ENCODE measurements at regions not wholly inside any gene's neighbourhood (a gene's known extent, or its start where the extent isn't known, plus 50 kb on each side); places are given as distances from the start of the nearest gene placed in this dataset.

GRCh38 chr5:51495672-51496071 lies 112.4 kb downstream of the ISL1 start:
- H3K4me3 Mint-ChIP-seq: no peak overlapping the region
- ATAC-seq (ENCODE audit: low read depth) (no peak), DNase-seq (no peak)
- POLR2A ChIA-PET: no interaction called here
- H3K27ac Mint-ChIP-seq: no peak overlapping the region
- H3K36me3 Mint-ChIP-seq: no peaks in the 10 kb centered on the region
- H3K27me3 Mint-ChIP-seq: no peaks in the 10 kb centered on the region
- no peaks in the 10 kb centered on the region for H3K4me1 Mint-ChIP-seq
- peaks cover 6% of the 10 kb centered on the region for H3K9me3 Mint-ChIP-seq

GRCh38 chr5:51517838-51518237 lies 134.6 kb downstream of the ISL1 start:
- H3K27me3 Mint-ChIP-seq: no peaks in the 10 kb centered on the region
- H3K27ac Mint-ChIP-seq: no peak overlapping the region
- peaks cover 1% of the 10 kb centered on the region for H3K9me3 Mint-ChIP-seq
- H3K36me3 Mint-ChIP-seq: no peaks in the 10 kb centered on the region
- POLR2A ChIA-PET: no interaction called here
- H3K4me3 Mint-ChIP-seq: no peak overlapping the region
- DNase-seq (no peak), ATAC-seq (ENCODE audit: low read depth) (no peak)
- H3K4me1 Mint-ChIP-seq: no peaks in the 10 kb centered on the region

- POLR2A ChIA-PET: no interaction called here
- no peak for ATAC-seq (ENCODE audit: low read depth)
- no peaks in the 10 kb centered on the region for H3K36me3 Mint-ChIP-seq
- no peak overlapping the region for H3K4me3 Mint-ChIP-seq
- H3K9me3 Mint-ChIP-seq: peaks cover 1% of the 10 kb centered on the region
- no peak for DNase-seq
- H3K4me1 Mint-ChIP-seq: no peaks in the 10 kb centered on the region
- H3K27me3 Mint-ChIP-seq: no peaks in the 10 kb centered on the region
- H3K27ac Mint-ChIP-seq: no peak overlapping the region
Observed at GRCh38 chr5:51518607-51519006, 135.4 kb downstream of the ISL1 start.

GRCh38 chr5:51521583-51521982 lies 138.3 kb downstream of the ISL1 start:
- no peaks in the 10 kb centered on the region for H3K9me3 Mint-ChIP-seq
- DNase-seq: no peak
- no peak overlapping the region for H3K27ac Mint-ChIP-seq
- H3K4me3 Mint-ChIP-seq: no peak overlapping the region
- no peak for ATAC-seq (ENCODE audit: low read depth)
- POLR2A ChIA-PET: no interaction called here
- H3K4me1 Mint-ChIP-seq: no peaks in the 10 kb centered on the region
- H3K36me3 Mint-ChIP-seq: no peaks in the 10 kb centered on the region
- H3K27me3 Mint-ChIP-seq: no peaks in the 10 kb centered on the region

- no peak for DNase-seq
- Mint-ChIP-seq H3K9me3 (peaks cover 8% of the 10 kb centered on the region), H3K4me1 (no peaks in the 10 kb centered on the region), H3K27me3 (no peaks in the 10 kb centered on the region), H3K36me3 (no peaks in the 10 kb centered on the region), H3K4me3 (no peak overlapping the region), H3K27ac (no peak overlapping the region)
- no peak for ATAC-seq (ENCODE audit: low read depth)
- POLR2A ChIA-PET: no interaction called here
Observed at GRCh38 chr5:51539232-51539631, 156.0 kb downstream of the ISL1 start.

- H3K27ac Mint-ChIP-seq: no peak overlapping the region
- no peak overlapping the region for H3K4me3 Mint-ChIP-seq
- no peak for DNase-seq
- H3K9me3 Mint-ChIP-seq: no peaks in the 10 kb centered on the region
- POLR2A ChIA-PET: no interaction called here
- H3K27me3 Mint-ChIP-seq: no peaks in the 10 kb centered on the region
- H3K36me3 Mint-ChIP-seq: no peaks in the 10 kb centered on the region
- no peak for ATAC-seq (ENCODE audit: low read depth)
- H3K4me1 Mint-ChIP-seq: no peaks in the 10 kb centered on the region
Observed at GRCh38 chr5:51544031-51544785, 161.0 kb downstream of the ISL1 start.

- no peak overlapping the region for H3K27ac Mint-ChIP-seq
- H3K27me3 Mint-ChIP-seq: no peaks in the 10 kb centered on the region
- H3K9me3 Mint-ChIP-seq: peaks cover 2% of the 10 kb centered on the region
- no peak overlapping the region for H3K4me3 Mint-ChIP-seq
- POLR2A ChIA-PET: no interaction called here
- H3K4me1 Mint-ChIP-seq: no peaks in the 10 kb centered on the region
- H3K36me3 Mint-ChIP-seq: no peaks in the 10 kb centered on the region
- DNase-seq (no peak), ATAC-seq (ENCODE audit: low read depth) (no peak)
Observed at GRCh38 chr5:51556833-51557232, 173.6 kb downstream of the ISL1 start.

GRCh38 chr5:51558682-51559081 lies 175.4 kb downstream of the ISL1 start:
- POLR2A ChIA-PET: interaction anchor here (0.6 kb wide), 1 partner anchor 717 kb away, joined by 3 read pairs; no protein-coding TSS in a partner anchor
- no peak overlapping the region for H3K4me3 Mint-ChIP-seq
- H3K4me1 Mint-ChIP-seq: no peaks in the 10 kb centered on the region
- H3K9me3 Mint-ChIP-seq: no peaks in the 10 kb centered on the region
- no peak for ATAC-seq (ENCODE audit: low read depth)
- no peak overlapping the region for H3K27ac Mint-ChIP-seq
- DNase-seq: no peak
- no peaks in the 10 kb centered on the region for H3K27me3 Mint-ChIP-seq
- no peaks in the 10 kb centered on the region for H3K36me3 Mint-ChIP-seq

GRCh38 chr5:51559339-51559738 lies 176.1 kb downstream of the ISL1 start:
- Mint-ChIP-seq H3K27ac (no peak overlapping the region), H3K4me3 (no peak overlapping the region), H3K36me3 (no peaks in the 10 kb centered on the region), H3K9me3 (no peaks in the 10 kb centered on the region), H3K4me1 (no peaks in the 10 kb centered on the region), H3K27me3 (no peaks in the 10 kb centered on the region)
- DNase-seq: no peak
- no peak for ATAC-seq (ENCODE audit: low read depth)
- POLR2A ChIA-PET: no interaction called here

- H3K9me3 Mint-ChIP-seq: no peaks in the 10 kb centered on the region
Observed at GRCh38 chr5:51559921-51560658, 176.8 kb downstream of the ISL1 start.

GRCh38 chr5:51566953-51567352 lies 183.7 kb downstream of the ISL1 start:
- DNase-seq (no peak), ATAC-seq (ENCODE audit: low read depth) (no peak)
- H3K27ac Mint-ChIP-seq: no peak overlapping the region
- POLR2A ChIA-PET: no interaction called here
- H3K4me1 Mint-ChIP-seq: no peaks in the 10 kb centered on the region
- H3K36me3 Mint-ChIP-seq: no peaks in the 10 kb centered on the region
- no peak overlapping the region for H3K4me3 Mint-ChIP-seq
- no peaks in the 10 kb centered on the region for H3K27me3 Mint-ChIP-seq
- H3K9me3 Mint-ChIP-seq: peaks cover under 1% of the 10 kb centered on the region

More at GRCh38 chr5:51559921-51560658, 176.8 kb downstream of the ISL1 start:
- POLR2A ChIA-PET: no interaction called here
- Mint-ChIP-seq H3K27ac (no peak overlapping the region), H3K4me3 (no peak overlapping the region), H3K4me1 (no peaks in the 10 kb centered on the region), H3K27me3 (no peaks in the 10 kb centered on the region), H3K36me3 (no peaks in the 10 kb centered on the region)
- DNase-seq (no peak), ATAC-seq (ENCODE audit: low read depth) (no peak)

- POLR2A ChIA-PET: no interaction called here
- no peak overlapping the region for H3K4me3 Mint-ChIP-seq
- H3K9me3 Mint-ChIP-seq: peaks cover 2% of the 10 kb centered on the region
- no peak for ATAC-seq (ENCODE audit: low read depth)
- H3K4me1 Mint-ChIP-seq: no peaks in the 10 kb centered on the region
- DNase-seq: no peak
- no peaks in the 10 kb centered on the region for H3K36me3 Mint-ChIP-seq
- no peaks in the 10 kb centered on the region for H3K27me3 Mint-ChIP-seq
- H3K27ac Mint-ChIP-seq: no peak overlapping the region
Observed at GRCh38 chr5:51567636-51568035, 184.4 kb downstream of the ISL1 start.

- Mint-ChIP-seq H3K27ac (no peak overlapping the region), H3K4me3 (no peak overlapping the region), H3K4me1 (no peaks in the 10 kb centered on the region), H3K36me3 (no peaks in the 10 kb centered on the region), H3K27me3 (no peaks in the 10 kb centered on the region), H3K9me3 (peaks cover 6% of the 10 kb centered on the region)
- no peak for DNase-seq
- POLR2A ChIA-PET: no interaction called here
- ATAC-seq (ENCODE audit: low read depth): no peak
Observed at GRCh38 chr5:51573835-51574234, 190.6 kb downstream of the ISL1 start.

GRCh38 chr5:51582871-51583394 lies 199.7 kb downstream of the ISL1 start:
- POLR2A ChIA-PET: no interaction called here
- Mint-ChIP-seq H3K4me1 (no peaks in the 10 kb centered on the region), H3K9me3 (peaks cover 2% of the 10 kb centered on the region)

More at GRCh38 chr5:51582871-51583394, 199.7 kb downstream of the ISL1 start:
- Mint-ChIP-seq H3K27ac (no peak overlapping the region), H3K4me3 (no peak overlapping the region), H3K36me3 (no peaks in the 10 kb centered on the region), H3K27me3 (no peaks in the 10 kb centered on the region)
- ATAC-seq (ENCODE audit: low read depth) (no peak), DNase-seq (no peak)
